Mesendoderm (in vitro differentiated cells): ENCODE measurements at regions not wholly inside any gene's neighbourhood (a gene's known extent, or its start where the extent isn't known, plus 50 kb on each side); places are given as distances from the start of the nearest gene placed in this dataset.

ENCODE experiments used
- DNase-seq: peaks from one replicate; pipeline ENCODE4 v3.0.0; 2013
- H2AK5ac ChIP-seq: 2 replicates; pipeline ENCODE4 v1.6.1; 2013; ENCODE audit warnings: low read length, inconsistent platforms
- H2BK120ac ChIP-seq: 2 replicates; pipeline ENCODE4 v1.6.1; 2013; ENCODE audit warnings: low read depth, mild to moderate bottlenecking, low read length, moderate library complexity, mixed read lengths
- H2BK15ac ChIP-seq: replicated peaks from 2 replicates; pipeline ENCODE4 v1.6.1; 2013; ENCODE audit warnings: low read depth, mild to moderate bottlenecking, moderate library complexity
- H2BK5ac ChIP-seq: 2 replicates; pipeline ENCODE4 v1.6.1; 2013; ENCODE audit warnings: low read length, inconsistent platforms
- H3K18ac ChIP-seq: 2 replicates; pipeline ENCODE4 v1.6.1; 2013; ENCODE audit warnings: mild to moderate bottlenecking, low read length, mixed read lengths
- H3K23ac ChIP-seq: one replicate; pipeline ENCODE4 v1.6.1; 2013; ENCODE audit warnings: low read length
- H3K27ac ChIP-seq: 2 replicates; pipeline ENCODE4 v1.5.1; 2013; ENCODE audit warnings: low read depth, mild to moderate bottlenecking, inconsistent platforms, low read length, moderate library complexity
- H3K27me3 ChIP-seq: 2 replicates; pipeline ENCODE4 v1.6.1; 2013; ENCODE audit warnings: low read length, control low read depth, mild to moderate bottlenecking, inconsistent platforms; ENCODE audit not compliant: insufficient read depth, poor library complexity
- H3K36me3 ChIP-seq: 2 replicates; pipeline ENCODE4 v1.6.1; 2013; ENCODE audit warnings: low read length, inconsistent platforms; ENCODE audit not compliant: control insufficient read depth, insufficient read depth
- H3K4ac ChIP-seq: one replicate; pipeline ENCODE4 v1.6.1; 2013; ENCODE audit warnings: low read depth, mild to moderate bottlenecking, low read length, moderate library complexity
- H3K4me1 ChIP-seq: 2 replicates; pipeline ENCODE4 v1.6.1; 2013; ENCODE audit warnings: low read depth, low read length, inconsistent platforms; ENCODE audit not compliant: control insufficient read depth
- H3K4me2 ChIP-seq: 2 replicates; pipeline ENCODE4 v1.6.1; 2013; ENCODE audit warnings: low read length
- H3K4me3 ChIP-seq: 2 replicates; pipeline ENCODE4 v1.5.1; 2013; ENCODE audit warnings: mild to moderate bottlenecking, low read length
- H3K56ac ChIP-seq: one replicate; pipeline ENCODE4 v1.6.1; 2013; ENCODE audit warnings: low read length
- H3K79me1 ChIP-seq: 2 replicates; pipeline ENCODE4 v1.6.1; 2013; ENCODE audit warnings: low read length, inconsistent platforms
- H3K79me2 ChIP-seq: 2 replicates; pipeline ENCODE4 v1.6.1; 2013; ENCODE audit warnings: mild to moderate bottlenecking, low read length; ENCODE audit not compliant: control insufficient read depth, insufficient read depth
- H3K9ac ChIP-seq: 2 replicates; pipeline ENCODE4 v1.6.1; 2013; ENCODE audit warnings: low read length, inconsistent platforms
- H4K5ac ChIP-seq: one replicate; pipeline ENCODE4 v1.6.1; 2013; ENCODE audit warnings: low read length
- H4K8ac ChIP-seq: one replicate; pipeline ENCODE4 v1.6.1; 2013; ENCODE audit warnings: low read depth, mild to moderate bottlenecking, control low read depth, low read length, moderate library complexity
- WGBS: extraction: QIAGEN DNeasy Blood & Tissue Kit; methylation state at CpG from one replicate; pipeline ENCODE4 v1.1.7; 2013; ENCODE audit warnings: low lambda C conversion rate, missing lambda C conversion rate; ENCODE audit not compliant: insufficient coverage; ENCODE audit errors: extremely low coverage; 5-methylcytosine and 5-hydroxymethylcytosine counted together

- no peak overlapping the region for H4K8ac ChIP-seq
- no CpG with 5 or more reads among the region's 1 CpG for WGBS
- H3K4me1 ChIP-seq = no peaks in the 10 kb centered on the region
- H3K27me3 ChIP-seq = no peaks in the 10 kb centered on the region
- H2BK120ac ChIP-seq = no peak overlapping the region
- no peak overlapping the region for H3K4ac ChIP-seq
- no peak overlapping the region for H2BK5ac ChIP-seq
- H3K56ac ChIP-seq = no peak overlapping the region
- H3K36me3 ChIP-seq = no peaks in the 10 kb centered on the region
- no peak overlapping the region for H3K27ac ChIP-seq
- H3K79me1 ChIP-seq = no peaks in the 10 kb centered on the region
- no peaks in the 10 kb centered on the region for H3K79me2 ChIP-seq
- H3K23ac ChIP-seq = no peak overlapping the region
- no peak overlapping the region for H3K9ac ChIP-seq
- H2AK5ac ChIP-seq = no peak overlapping the region
- no peak for DNase-seq
- no peak overlapping the region for H4K5ac ChIP-seq
- H3K18ac ChIP-seq = no peak overlapping the region
- H3K4me3 ChIP-seq = no peak overlapping the region
- no peak overlapping the region for H3K4me2 ChIP-seq
- no peak overlapping the region for H2BK15ac ChIP-seq
These were observed 1576.0 kb downstream of the RPA4 start for GRCh38 chrX:98459669-98460068.

- no peak overlapping the region for H3K9ac ChIP-seq
- no peak overlapping the region for H2BK15ac ChIP-seq
- H2AK5ac ChIP-seq = no peak overlapping the region
- no peak for DNase-seq
- no CpG with 5 or more reads among the region's 4 CpGs for whole genome bisulfite sequencing
- no peak overlapping the region for H3K18ac ChIP-seq
- no peak overlapping the region for H4K8ac ChIP-seq
- H2BK120ac ChIP-seq = no peak overlapping the region
- no peak overlapping the region for H3K23ac ChIP-seq
- H3K79me2 ChIP-seq = no peaks in the 10 kb centered on the region
- no peaks in the 10 kb centered on the region for H3K4me1 ChIP-seq
- no peak overlapping the region for H2BK5ac ChIP-seq
- H3K4ac ChIP-seq = no peak overlapping the region
- H3K4me3 ChIP-seq = no peak overlapping the region
- H3K79me1 ChIP-seq = no peaks in the 10 kb centered on the region
- H4K5ac ChIP-seq = no peak overlapping the region
- no peak overlapping the region for H3K56ac ChIP-seq
- H3K27ac ChIP-seq = no peak overlapping the region
- H3K36me3 ChIP-seq = no peaks in the 10 kb centered on the region
- H3K4me2 ChIP-seq = no peak overlapping the region
- H3K27me3 ChIP-seq = no peaks in the 10 kb centered on the region
These were observed 1596.9 kb downstream of the RPA4 start for GRCh38 chrX:98480606-98481005.

GRCh38 chrX:98481636-98482035, 1597.9 kb downstream of the RPA4 start:
- H3K4me2 ChIP-seq = no peak overlapping the region
- no CpG with 5 or more reads among the region's 3 CpGs for WGBS
- no peaks in the 10 kb centered on the region for H3K36me3 ChIP-seq

DNA sequence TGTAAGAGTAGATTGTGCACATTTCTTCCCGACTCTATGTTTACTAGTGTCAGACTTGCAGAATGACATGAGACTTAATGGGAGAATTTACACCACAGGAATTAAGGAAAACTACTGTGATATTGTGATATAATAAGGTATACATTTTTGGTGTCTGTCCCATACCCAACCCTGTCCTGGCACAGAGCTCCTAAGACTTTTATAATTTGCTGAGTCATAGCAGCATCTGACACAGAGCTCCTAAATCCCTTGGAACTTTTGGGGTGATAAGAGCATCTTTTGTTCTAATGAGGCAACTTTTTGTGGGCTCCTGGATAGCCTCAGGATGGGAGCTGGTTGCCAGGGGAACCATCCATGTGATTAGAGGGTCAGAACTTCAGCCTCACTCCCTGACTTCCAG, 1607.0 kb downstream of the RPA4 start:
- H2BK5ac ChIP-seq = no peak overlapping the region
- DNase-seq = no peak
- no CpG with 5 or more reads among the region's 1 CpG for WGBS
- H2BK15ac ChIP-seq = no peak overlapping the region
- H4K8ac ChIP-seq = no peak overlapping the region
- H3K79me2 ChIP-seq = no peaks in the 10 kb centered on the region
- H3K27ac ChIP-seq = no peak overlapping the region
- H3K56ac ChIP-seq = no peak overlapping the region
- no peaks in the 10 kb centered on the region for H3K4me1 ChIP-seq
- H3K9ac ChIP-seq = no peak overlapping the region
- H3K4ac ChIP-seq = no peak overlapping the region
- no peaks in the 10 kb centered on the region for H3K27me3 ChIP-seq
- no peak overlapping the region for H3K4me3 ChIP-seq
- H2AK5ac ChIP-seq = no peak overlapping the region
- no peak overlapping the region for H2BK120ac ChIP-seq
- H3K18ac ChIP-seq = no peak overlapping the region
- H3K36me3 ChIP-seq = no peaks in the 10 kb centered on the region
- no peak overlapping the region for H4K5ac ChIP-seq
- no peak overlapping the region for H3K23ac ChIP-seq
- H3K4me2 ChIP-seq = no peak overlapping the region
- H3K79me1 ChIP-seq = no peaks in the 10 kb centered on the region

More at GRCh38 chrX:98481636-98482035, 1597.9 kb downstream of the RPA4 start:
- H3K79me2 ChIP-seq = no peaks in the 10 kb centered on the region
- H3K4me3 ChIP-seq = no peak overlapping the region
- H4K8ac ChIP-seq = no peak overlapping the region
- H4K5ac ChIP-seq = no peak overlapping the region
- H2AK5ac ChIP-seq = no peak overlapping the region
- no peaks in the 10 kb centered on the region for H3K79me1 ChIP-seq
- H3K18ac ChIP-seq = no peak overlapping the region
- no peak overlapping the region for H2BK120ac ChIP-seq
- no peaks in the 10 kb centered on the region for H3K4me1 ChIP-seq
- H3K4ac ChIP-seq = no peak overlapping the region
- no peak overlapping the region for H2BK5ac ChIP-seq
- H3K9ac ChIP-seq = no peak overlapping the region
- no peaks in the 10 kb centered on the region for H3K27me3 ChIP-seq
- H2BK15ac ChIP-seq = no peak overlapping the region
- DNase-seq = no peak
- no peak overlapping the region for H3K56ac ChIP-seq
- H3K27ac ChIP-seq = no peak overlapping the region
- H3K23ac ChIP-seq = no peak overlapping the region

DNA sequence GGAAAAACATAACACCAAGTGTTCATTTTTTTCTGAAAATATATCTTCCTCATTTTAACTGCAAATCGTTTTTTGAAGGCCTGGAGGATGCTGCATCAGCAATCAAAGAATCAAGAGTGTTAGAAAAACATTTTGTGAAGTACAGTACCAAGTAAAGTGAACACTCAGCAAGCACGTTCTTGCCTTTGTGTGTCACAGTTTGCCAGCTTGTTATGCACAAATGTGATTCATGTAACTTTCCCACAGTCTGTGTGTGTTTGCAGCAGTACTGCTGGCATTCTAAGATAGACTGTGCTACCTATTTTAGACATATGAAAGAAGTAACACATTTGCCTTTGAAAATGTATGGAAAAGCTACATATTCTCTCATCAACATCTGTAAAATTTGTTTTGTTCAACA, 1617.7 kb downstream of the RPA4 start:
- Histone ChIP-seq H2BK120ac (no peak overlapping the region), H4K5ac (no peak overlapping the region), H3K4me3 (no peak overlapping the region), H3K36me3 (no peaks in the 10 kb centered on the region), H2BK15ac (no peak overlapping the region), H3K56ac (no peak overlapping the region), H3K27ac (no peak overlapping the region), H4K8ac (no peak overlapping the region), H3K18ac (no peak overlapping the region), H2BK5ac (no peak overlapping the region), H3K4me1 (no peaks in the 10 kb centered on the region), H3K23ac (no peak overlapping the region), H3K27me3 (no peaks in the 10 kb centered on the region), H3K4ac (no peak overlapping the region), H2AK5ac (no peak overlapping the region), H3K79me1 (no peaks in the 10 kb centered on the region), H3K79me2 (no peaks in the 10 kb centered on the region), H3K4me2 (no peak overlapping the region), H3K9ac (no peak overlapping the region)
- no peak for DNase-seq
- no CpG with 5 or more reads among the region's 2 CpGs for WGBS

DNA sequence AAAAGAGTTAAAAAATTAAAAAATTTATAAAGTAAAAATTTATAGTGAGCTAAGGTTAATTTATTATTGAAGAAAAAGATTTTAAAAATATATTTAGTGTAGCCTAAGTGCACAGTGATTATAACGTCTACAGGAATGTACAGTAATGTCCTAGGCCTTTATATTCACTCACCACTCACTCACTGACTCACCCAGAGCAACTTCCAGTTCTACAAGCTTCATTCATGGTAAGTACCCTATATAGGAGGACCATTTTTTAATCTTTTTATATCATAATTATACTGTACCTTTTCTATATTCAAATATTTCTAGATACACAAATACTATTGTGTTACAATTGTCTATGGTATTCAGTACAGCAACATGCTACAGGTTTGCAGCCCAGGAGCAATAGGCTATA, 1623.2 kb downstream of the RPA4 start:
- H3K36me3 ChIP-seq = no peaks in the 10 kb centered on the region
- no CpG with 5 or more reads among the region's 1 CpG for WGBS
- no peak for DNase-seq
- H3K27me3 ChIP-seq = no peaks in the 10 kb centered on the region
- H3K4me1 ChIP-seq = no peaks in the 10 kb centered on the region
- no peak overlapping the region for H2BK120ac ChIP-seq
- H3K4ac ChIP-seq = no peak overlapping the region
- H3K23ac ChIP-seq = no peak overlapping the region
- no peak overlapping the region for H2AK5ac ChIP-seq
- H2BK15ac ChIP-seq = no peak overlapping the region
- H3K56ac ChIP-seq = no peak overlapping the region
- H3K9ac ChIP-seq = no peak overlapping the region
- no peak overlapping the region for H3K18ac ChIP-seq
- H3K4me2 ChIP-seq = no peak overlapping the region
- no peak overlapping the region for H3K27ac ChIP-seq
- no peaks in the 10 kb centered on the region for H3K79me1 ChIP-seq
- H3K4me3 ChIP-seq = no peak overlapping the region
- H4K8ac ChIP-seq = no peak overlapping the region
- no peak overlapping the region for H2BK5ac ChIP-seq
- H3K79me2 ChIP-seq = no peaks in the 10 kb centered on the region
- H4K5ac ChIP-seq = no peak overlapping the region
